ENCODE measurements at regions not wholly inside any gene's neighbourhood (a gene's known extent, or its start where the extent isn't known, plus 50 kb on each side); places are given as distances from the start of the nearest gene placed in this dataset.

DNA sequence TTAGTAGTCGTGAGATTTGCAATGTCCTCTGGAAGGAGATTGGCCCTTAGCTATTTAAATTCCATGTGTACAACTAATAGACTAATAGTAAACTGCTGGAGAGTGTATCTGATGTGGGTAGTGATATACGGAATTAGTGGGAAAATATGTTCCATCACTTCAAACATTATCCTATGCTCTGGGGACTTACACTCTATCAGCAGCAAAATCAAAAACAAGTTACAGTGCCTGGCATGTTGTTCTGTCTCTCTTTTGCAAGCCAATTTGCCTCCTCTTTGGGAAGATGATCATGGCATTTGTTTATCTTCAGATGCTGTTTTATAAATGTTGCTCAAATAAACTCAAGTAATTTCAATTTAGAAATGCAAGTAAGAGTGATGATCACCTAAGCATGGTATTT, 311.9 kb upstream of the ACO1 start (continued):
- TF ChIP-seq PBX3 (IDR thresholded peaks at IDR 0.05; ENCODE audit: insufficient replicate concordance, low read depth, low read length), result no peak
- TF ChIP-seq SREBF2 (IDR thresholded peaks at IDR 0.05; ENCODE audit: low read length), result no peak
- no peak for TF ChIP-seq IKZF1 (conservative IDR thresholded peaks at IDR 0.05)
- no peak for TF ChIP-seq SMC3 (IDR thresholded peaks at IDR 0.05; ENCODE audit: borderline replicate concordance, low read length)
- no peak for TF ChIP-seq SUPT20H (IDR thresholded peaks at IDR 0.05; ENCODE audit: borderline replicate concordance, control insufficient read depth, low read depth, low read length)

- SMC1A ChIA-PET (ENCODE audit: uncharacterized antibody, unreplicated experiment), result no interaction called here
- Histone ChIP-seq H3K27ac (ENCODE audit: control insufficient read depth, insufficient read depth) (no peak overlapping the region), H3K9ac (ENCODE audit: control insufficient read depth, insufficient read depth, low read length) (no peak overlapping the region), H3K36me3 (ENCODE audit: control insufficient read depth in 2 of 2, insufficient read depth in 2 of 2, low read length in 1 of 2) (no peaks in the 10 kb centered on the region), H2AFZ (ENCODE audit: control insufficient read depth, low read depth, low read length) (no peak overlapping the region), H4K20me1 (ENCODE audit: control insufficient read depth, insufficient read depth) (no peaks in the 10 kb centered on the region), H3K4me3 (no peak overlapping the region), H3K4me1 (ENCODE audit: control insufficient read depth, insufficient read depth, low read length) (no peaks in the 10 kb centered on the region), H3K9me3 (replicated peaks; ENCODE audit: control insufficient read depth, insufficient read depth, low read length) (no peaks in the 10 kb centered on the region), H3K4me2 (ENCODE audit: control insufficient read depth, insufficient read depth) (no peak overlapping the region), H3K79me2 (ENCODE audit: control insufficient read depth, insufficient read depth, low read length) (no peaks in the 10 kb centered on the region), H3K27me3 (replicated peaks in 1 of 2; ENCODE audit: control insufficient read depth in 2 of 2, insufficient read depth in 2 of 2, low read length in 1 of 2) (no peaks in the 10 kb centered on the region)
- no TSS peak for BruUV-seq (replicated peaks)
- intact Hi-C loops (cut with micrococcal nuclease; ENCODE audit: unreplicated experiment) (no loop called here), in situ Hi-C loops (cut with MboI) (no loop called here)
- TF ChIP-seq ZNF274 (IDR thresholded peaks at IDR 0.05; ENCODE audit: insufficient read depth, insufficient read length) (no peak), JUND (IDR thresholded peaks at IDR 0.05; ENCODE audit: low read depth, low read length) (no peak), POLR2AphosphoS5 (IDR thresholded peaks at IDR 0.05; ENCODE audit: low read length) (no peak), ATF7 (IDR thresholded peaks at IDR 0.05; ENCODE audit: low read depth) (no peak)
- TF ChIP-seq, protein P1, sequence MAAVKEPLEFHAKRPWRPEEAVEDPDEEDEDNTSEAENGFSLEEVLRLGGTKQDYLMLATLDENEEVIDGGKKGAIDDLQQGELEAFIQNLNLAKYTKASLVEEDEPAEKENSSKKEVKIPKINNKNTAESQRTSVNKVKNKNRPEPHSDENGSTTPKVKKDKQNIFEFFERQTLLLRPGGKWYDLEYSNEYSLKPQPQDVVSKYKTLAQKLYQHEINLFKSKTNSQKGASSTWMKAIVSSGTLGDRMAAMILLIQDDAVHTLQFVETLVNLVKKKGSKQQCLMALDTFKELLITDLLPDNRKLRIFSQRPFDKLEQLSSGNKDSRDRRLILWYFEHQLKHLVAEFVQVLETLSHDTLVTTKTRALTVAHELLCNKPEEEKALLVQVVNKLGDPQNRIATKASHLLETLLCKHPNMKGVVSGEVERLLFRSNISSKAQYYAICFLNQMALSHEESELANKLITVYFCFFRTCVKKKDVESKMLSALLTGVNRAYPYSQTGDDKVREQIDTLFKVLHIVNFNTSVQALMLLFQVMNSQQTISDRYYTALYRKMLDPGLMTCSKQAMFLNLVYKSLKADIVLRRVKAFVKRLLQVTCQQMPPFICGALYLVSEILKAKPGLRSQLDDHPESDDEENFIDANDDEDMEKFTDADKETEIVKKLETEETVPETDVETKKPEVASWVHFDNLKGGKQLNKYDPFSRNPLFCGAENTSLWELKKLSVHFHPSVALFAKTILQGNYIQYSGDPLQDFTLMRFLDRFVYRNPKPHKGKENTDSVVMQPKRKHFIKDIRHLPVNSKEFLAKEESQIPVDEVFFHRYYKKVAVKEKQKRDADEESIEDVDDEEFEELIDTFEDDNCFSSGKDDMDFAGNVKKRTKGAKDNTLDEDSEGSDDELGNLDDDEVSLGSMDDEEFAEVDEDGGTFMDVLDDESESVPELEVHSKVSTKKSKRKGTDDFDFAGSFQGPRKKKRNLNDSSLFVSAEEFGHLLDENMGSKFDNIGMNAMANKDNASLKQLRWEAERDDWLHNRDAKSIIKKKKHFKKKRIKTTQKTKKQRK (IDR thresholded peaks at IDR 0.05; ENCODE audit: low read depth, low read length), result no peak
- FAIRE-seq (no peak), DNase-seq (ENCODE audit: low read depth, low spot score) (no peak), ATAC-seq (no peak)
- CTCF ChIA-PET, result no interaction called here
- POLR2A ChIA-PET, result no interaction called here
- WGBS (ENCODE audit: insufficient coverage, insufficient replicate concordance, low lambda C conversion rate, missing lambda C conversion rate), result 6% methylated on average over 1 of the region's 1 CpG
- RAD21 ChIA-PET (ENCODE audit: unreplicated experiment), result no interaction called here
Measured at GRCh38 chr9:32092031-32092430, 292.4 kb upstream of the ACO1 start.
